Ishikawa (cell line): ENCODE measurements at regions not wholly inside any gene's neighbourhood (a gene's known extent, or its start where the extent isn't known, plus 50 kb on each side); places are given as distances from the start of the nearest gene placed in this dataset.

ENCODE experiments used
- CEBPB ChIP-seq: IDR thresholded peaks from 2 replicates; pipeline ENCODE4 v1.6.1; 2012
- CREB1 ChIP-seq: IDR thresholded peaks from 2 replicates; pipeline ENCODE4 v1.6.1; 2012; ENCODE audit warnings: low read depth
- EGR1 ChIP-seq: IDR thresholded peaks from 2 replicates; pipeline ENCODE4 v1.6.1; 2012
- EP300 ChIP-seq: IDR thresholded peaks from 2 replicates; pipeline ENCODE4 v1.6.1; 2012; ENCODE audit warnings: borderline replicate concordance
- FOXM1 ChIP-seq: IDR thresholded peaks from 2 replicates; pipeline ENCODE4 v1.6.1; 2012; ENCODE audit warnings: low read depth, borderline replicate concordance
- NFIC ChIP-seq: IDR thresholded peaks from 2 replicates; pipeline ENCODE4 v1.6.1; 2012
- RAD21 ChIP-seq: IDR thresholded peaks from 2 replicates; pipeline ENCODE4 v1.6.1; 2012; ENCODE audit warnings: low read depth
- TAF1 ChIP-seq: IDR thresholded peaks from 2 replicates; pipeline ENCODE4 v1.6.1; 2012; ENCODE audit warnings: low read depth, mild to moderate bottlenecking
- TCF12 ChIP-seq: IDR thresholded peaks from 2 replicates; pipeline ENCODE4 v1.6.1; 2012; ENCODE audit warnings: low read depth
- TEAD4 ChIP-seq: IDR thresholded peaks from 2 replicates; pipeline ENCODE4 v1.6.1; 2012
- USF1 ChIP-seq: IDR thresholded peaks from 2 replicates; pipeline ENCODE4 v1.6.1; 2012
- YY1 ChIP-seq: IDR thresholded peaks from 2 replicates; pipeline ENCODE4 v1.6.1; 2012; ENCODE audit warnings: low read depth
- ZBTB7A ChIP-seq: IDR thresholded peaks from 2 replicates; pipeline ENCODE4 v1.6.1; 2012; ENCODE audit warnings: low read depth
- TF ChIP-seq, protein P1 (sequence below): IDR thresholded peaks from 2 replicates; pipeline ENCODE4 v1.6.1; 2012
- TF ChIP-seq, protein P2 (sequence below): IDR thresholded peaks from 2 replicates; pipeline ENCODE4 v1.6.1; 2012; ENCODE audit warnings: low read depth, mild to moderate bottlenecking

- TF ChIP-seq, protein P1, sequence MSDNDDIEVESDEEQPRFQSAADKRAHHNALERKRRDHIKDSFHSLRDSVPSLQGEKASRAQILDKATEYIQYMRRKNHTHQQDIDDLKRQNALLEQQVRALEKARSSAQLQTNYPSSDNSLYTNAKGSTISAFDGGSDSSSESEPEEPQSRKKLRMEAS: no peak
- TF ChIP-seq TCF12 (no peak), CEBPB (no peak), USF1 (no peak), RAD21 (no peak), NFIC (no peak), TAF1 (no peak), EP300 (no peak), TEAD4 (no peak), EGR1 (no peak)
Observed at GRCh38 chr13:28584873-28585381, 74.0 kb upstream of the POMP start.

DNA sequence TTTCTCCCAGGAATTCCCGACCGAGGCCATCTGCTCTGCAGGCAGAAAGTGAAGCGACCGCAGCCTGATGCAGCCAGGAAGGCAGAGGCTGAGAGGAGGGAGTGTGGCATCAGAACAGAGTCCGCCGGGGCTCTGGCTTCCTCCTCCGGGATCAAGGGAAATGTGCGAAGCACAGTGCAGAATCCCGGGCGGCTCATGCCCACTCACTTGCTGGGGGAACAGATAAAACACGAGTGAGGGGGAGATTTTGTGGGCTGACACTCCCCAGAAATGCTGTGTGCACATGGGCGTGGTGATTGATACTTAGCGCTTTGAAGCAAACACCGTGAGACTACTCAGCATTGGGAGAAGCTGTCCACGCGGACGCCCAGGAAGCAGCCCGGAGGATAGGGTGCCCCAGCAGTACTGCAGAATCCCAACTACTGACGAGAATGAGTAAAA, 75.3 kb upstream of the POMP start:
- TF ChIP-seq CEBPB (no peak), EP300 (no peak)

DNA sequence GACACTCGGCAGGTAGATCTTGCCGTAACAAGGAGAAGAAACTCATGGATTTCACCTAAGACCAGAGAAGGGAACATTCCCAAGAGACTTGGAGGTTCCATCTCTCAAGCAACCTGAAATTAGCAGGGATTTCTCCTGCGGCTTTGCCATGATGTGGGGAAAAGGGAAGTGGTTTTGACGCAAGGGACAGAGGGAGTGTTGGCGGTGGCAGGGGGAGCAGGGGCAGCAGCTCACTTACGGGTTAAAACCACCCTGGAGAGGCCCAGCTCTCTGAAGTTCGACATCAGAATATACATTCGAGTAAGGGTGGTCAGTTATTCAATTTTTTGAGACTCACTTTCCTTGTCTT, 76.1 kb upstream of the POMP start:
- no peak for TF ChIP-seq EP300
- TF ChIP-seq, protein P2, sequence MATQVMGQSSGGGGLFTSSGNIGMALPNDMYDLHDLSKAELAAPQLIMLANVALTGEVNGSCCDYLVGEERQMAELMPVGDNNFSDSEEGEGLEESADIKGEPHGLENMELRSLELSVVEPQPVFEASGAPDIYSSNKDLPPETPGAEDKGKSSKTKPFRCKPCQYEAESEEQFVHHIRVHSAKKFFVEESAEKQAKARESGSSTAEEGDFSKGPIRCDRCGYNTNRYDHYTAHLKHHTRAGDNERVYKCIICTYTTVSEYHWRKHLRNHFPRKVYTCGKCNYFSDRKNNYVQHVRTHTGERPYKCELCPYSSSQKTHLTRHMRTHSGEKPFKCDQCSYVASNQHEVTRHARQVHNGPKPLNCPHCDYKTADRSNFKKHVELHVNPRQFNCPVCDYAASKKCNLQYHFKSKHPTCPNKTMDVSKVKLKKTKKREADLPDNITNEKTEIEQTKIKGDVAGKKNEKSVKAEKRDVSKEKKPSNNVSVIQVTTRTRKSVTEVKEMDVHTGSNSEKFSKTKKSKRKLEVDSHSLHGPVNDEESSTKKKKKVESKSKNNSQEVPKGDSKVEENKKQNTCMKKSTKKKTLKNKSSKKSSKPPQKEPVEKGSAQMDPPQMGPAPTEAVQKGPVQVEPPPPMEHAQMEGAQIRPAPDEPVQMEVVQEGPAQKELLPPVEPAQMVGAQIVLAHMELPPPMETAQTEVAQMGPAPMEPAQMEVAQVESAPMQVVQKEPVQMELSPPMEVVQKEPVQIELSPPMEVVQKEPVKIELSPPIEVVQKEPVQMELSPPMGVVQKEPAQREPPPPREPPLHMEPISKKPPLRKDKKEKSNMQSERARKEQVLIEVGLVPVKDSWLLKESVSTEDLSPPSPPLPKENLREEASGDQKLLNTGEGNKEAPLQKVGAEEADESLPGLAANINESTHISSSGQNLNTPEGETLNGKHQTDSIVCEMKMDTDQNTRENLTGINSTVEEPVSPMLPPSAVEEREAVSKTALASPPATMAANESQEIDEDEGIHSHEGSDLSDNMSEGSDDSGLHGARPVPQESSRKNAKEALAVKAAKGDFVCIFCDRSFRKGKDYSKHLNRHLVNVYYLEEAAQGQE: no peak
- TF ChIP-seq CEBPB: no peak
- TF ChIP-seq FOXM1: no peak

DNA sequence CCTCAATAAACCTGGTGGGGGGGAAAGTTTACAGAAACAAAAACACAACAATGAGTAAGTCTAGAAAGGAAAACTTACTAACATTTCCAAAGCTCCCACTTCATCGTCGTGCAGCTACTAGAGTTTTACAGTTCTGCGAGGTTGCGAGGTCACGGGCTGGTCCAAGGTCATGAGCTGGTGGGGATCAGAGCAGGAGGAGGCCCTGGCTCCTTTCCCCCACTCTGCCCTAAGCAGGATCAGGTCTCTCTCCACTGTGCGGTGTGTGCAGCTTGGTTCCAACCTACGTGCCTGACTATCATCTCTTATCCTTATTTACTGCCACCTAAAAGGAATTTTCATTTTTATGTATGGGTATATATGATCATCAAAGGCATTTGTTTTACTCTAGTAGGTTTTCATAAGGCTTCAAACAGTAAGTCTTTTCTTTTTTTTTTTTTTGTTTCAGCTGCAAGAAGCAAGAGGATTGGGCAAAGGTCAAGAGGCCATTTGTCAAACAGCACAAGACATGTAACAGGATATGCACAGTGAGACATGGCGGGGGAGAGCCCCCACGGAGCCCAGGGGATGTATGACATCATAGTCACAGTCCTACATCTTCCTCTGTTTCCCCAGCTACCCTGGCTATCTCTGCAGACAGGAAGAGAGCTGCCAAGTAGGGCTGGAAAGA, 76.6 kb upstream of the POMP start:
- TF ChIP-seq USF1 (no peak), CREB1 (no peak), CEBPB (no peak), TEAD4 (no peak), ZBTB7A (no peak), EGR1 (no peak), NFIC (no peak), RAD21 (no peak)
- TF ChIP-seq, protein P2: no peak

- TF ChIP-seq TCF12: no peak
- TF ChIP-seq, protein P2: no peak
- no peak for TF ChIP-seq TAF1
- no peak for TF ChIP-seq YY1
- no peak for TF ChIP-seq CREB1
- no peak for TF ChIP-seq RAD21
- TF ChIP-seq ZBTB7A: no peak
- TF ChIP-seq, protein P1: no peak
- TF ChIP-seq EP300: no peak
- TF ChIP-seq CEBPB: no peak
- TF ChIP-seq NFIC: no peak
- no peak for TF ChIP-seq TEAD4
- TF ChIP-seq EGR1: no peak
- TF ChIP-seq FOXM1: no peak
- TF ChIP-seq USF1: no peak
Observed at GRCh38 chr13:28581451-28581850, 77.5 kb upstream of the POMP start.
